ENCODE measurements at regions not wholly inside any gene's neighbourhood (a gene's known extent, or its start where the extent isn't known, plus 50 kb on each side); places are given as distances from the start of the nearest gene placed in this dataset.

DNA sequence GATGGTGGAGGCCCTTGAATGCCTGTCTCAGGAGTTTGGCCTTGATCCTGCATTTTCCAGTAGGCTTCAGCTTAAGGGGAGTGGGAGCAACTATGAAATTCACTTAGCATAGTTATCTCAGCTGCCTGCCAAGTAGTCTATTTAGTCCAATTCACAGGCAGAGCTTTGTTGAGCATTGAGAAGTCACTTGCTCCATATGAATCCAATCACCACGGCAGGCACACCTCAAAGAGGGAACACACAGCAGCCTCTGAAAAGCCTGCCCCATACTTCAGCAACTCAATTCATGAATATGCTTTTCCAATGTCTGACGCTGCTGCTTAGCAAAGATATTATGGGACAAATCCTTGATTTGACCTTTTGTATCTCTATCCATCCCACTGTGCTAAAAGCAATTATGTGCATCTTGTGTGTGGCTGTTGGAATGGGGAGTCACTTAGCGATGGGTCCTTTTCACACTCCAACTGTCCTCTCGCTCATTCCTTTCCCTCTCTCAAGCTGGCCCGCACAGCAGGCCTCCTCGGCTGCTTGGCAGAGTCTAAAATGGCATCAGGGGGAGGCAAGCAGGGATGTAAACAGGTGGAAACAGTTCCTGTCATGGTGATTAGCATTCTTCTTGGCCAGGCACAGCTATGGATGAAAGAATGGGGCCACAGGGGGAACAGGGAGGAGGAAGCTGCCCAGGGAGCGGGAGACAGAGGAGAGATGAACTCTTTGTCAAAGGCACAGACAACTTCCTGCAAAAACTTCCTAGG, 56.0 kb upstream of the LRPPRC start:
- intact Hi-C loops (cut with micrococcal nuclease) = no loop called here
- no peaks in the 10 kb centered on the region for H3K36me3 Mint-ChIP-seq (ENCODE audit: low read depth)
- H3K27me3 Mint-ChIP-seq = peaks cover 2% of the 10 kb centered on the region
- H3K4me1 Mint-ChIP-seq (ENCODE audit: low read depth) = no peaks in the 10 kb centered on the region
- TF ChIP-seq, protein P1, sequence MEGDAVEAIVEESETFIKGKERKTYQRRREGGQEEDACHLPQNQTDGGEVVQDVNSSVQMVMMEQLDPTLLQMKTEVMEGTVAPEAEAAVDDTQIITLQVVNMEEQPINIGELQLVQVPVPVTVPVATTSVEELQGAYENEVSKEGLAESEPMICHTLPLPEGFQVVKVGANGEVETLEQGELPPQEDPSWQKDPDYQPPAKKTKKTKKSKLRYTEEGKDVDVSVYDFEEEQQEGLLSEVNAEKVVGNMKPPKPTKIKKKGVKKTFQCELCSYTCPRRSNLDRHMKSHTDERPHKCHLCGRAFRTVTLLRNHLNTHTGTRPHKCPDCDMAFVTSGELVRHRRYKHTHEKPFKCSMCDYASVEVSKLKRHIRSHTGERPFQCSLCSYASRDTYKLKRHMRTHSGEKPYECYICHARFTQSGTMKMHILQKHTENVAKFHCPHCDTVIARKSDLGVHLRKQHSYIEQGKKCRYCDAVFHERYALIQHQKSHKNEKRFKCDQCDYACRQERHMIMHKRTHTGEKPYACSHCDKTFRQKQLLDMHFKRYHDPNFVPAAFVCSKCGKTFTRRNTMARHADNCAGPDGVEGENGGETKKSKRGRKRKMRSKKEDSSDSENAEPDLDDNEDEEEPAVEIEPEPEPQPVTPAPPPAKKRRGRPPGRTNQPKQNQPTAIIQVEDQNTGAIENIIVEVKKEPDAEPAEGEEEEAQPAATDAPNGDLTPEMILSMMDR (IDR thresholded peaks at IDR 0.05) = no peak
- ATAC-seq = no peak
- H3K4me3 Mint-ChIP-seq = no peak overlapping the region
- H3K9me3 Mint-ChIP-seq = no peaks in the 10 kb centered on the region
- no peak overlapping the region for H3K27ac Mint-ChIP-seq
- POLR2A ChIA-PET = no interaction called here
- CTCF ChIA-PET = interaction anchor here (0.7 to 5.0 kb wide), 3 partner anchors 8 to 115 kb away, joined by 3 to 27 read pairs (median 3); no protein-coding TSS in a partner anchor
- DNase-seq = no peak

DNA sequence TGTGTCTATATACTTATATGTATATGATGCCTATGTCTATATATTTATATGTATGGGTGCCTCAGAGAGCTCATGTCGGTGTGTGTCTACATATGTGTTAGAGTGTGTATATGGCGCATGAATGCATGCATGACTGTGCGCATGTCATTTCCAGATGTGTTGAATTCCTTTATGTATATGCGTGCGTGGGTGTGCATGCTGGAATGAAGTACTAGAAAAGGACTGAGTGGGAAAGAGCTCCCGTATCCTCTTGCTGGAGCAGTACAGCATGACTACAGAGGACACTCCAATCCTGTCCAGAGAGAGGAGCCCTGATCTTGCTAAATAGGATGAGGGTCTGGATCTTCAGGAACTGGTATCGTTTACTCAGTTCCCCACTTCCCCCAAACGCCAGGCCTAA, 56.8 kb upstream of the LRPPRC start:
- Mint-ChIP-seq H3K4me3 (no peak overlapping the region), H3K4me1 (ENCODE audit: low read depth) (no peaks in the 10 kb centered on the region), H3K27me3 (peaks cover 2% of the 10 kb centered on the region), H3K36me3 (ENCODE audit: low read depth) (no peaks in the 10 kb centered on the region), H3K27ac (no peak overlapping the region), H3K9me3 (no peaks in the 10 kb centered on the region)
- POLR2A ChIA-PET = no interaction called here
- TF ChIP-seq, protein P1 (IDR thresholded peaks at IDR 0.05) = no peak
- DNase-seq = no peak
- intact Hi-C loops (cut with micrococcal nuclease) = no loop called here
- CTCF ChIA-PET = interaction anchor here (0.7 to 5.0 kb wide), 4 partner anchors 8 to 427 kb away, joined by 3 to 27 read pairs (median 4); no protein-coding TSS in a partner anchor
- ATAC-seq = no peak

DNA sequence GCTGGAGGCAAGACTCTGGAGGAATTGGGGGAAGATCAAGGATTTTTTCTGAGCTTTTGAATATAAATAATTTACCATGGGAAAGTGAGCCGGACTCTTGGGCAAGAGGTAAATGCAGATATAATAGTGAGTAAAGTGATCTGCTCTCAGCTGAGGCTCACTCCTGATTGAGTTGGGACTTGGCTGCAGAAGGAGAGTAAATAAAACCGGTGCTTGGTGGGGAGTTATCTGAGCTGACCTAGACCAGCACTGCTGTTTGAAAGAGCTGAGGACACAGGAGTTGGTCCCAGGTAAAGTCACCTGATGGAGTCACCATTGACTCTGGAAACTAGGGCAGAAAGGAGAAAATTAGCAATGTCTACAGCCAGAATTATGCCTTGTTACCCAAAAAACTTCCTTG, 57.3 kb upstream of the LRPPRC start:
- no peaks in the 10 kb centered on the region for H3K27me3 Mint-ChIP-seq
- DNase-seq (no peak), ATAC-seq (no peak)
- intact Hi-C loops (cut with micrococcal nuclease) = no loop called here
- no peaks in the 10 kb centered on the region for H3K9me3 Mint-ChIP-seq
- TF ChIP-seq, protein P1 (IDR thresholded peaks at IDR 0.05) = no peak
- CTCF ChIA-PET = interaction anchor here (0.9 to 5.0 kb wide), 3 partner anchors 9 to 427 kb away, joined by 3 to 27 read pairs (median 4); no protein-coding TSS in a partner anchor
- H3K4me1 Mint-ChIP-seq (ENCODE audit: low read depth) = no peaks in the 10 kb centered on the region
- POLR2A ChIA-PET = no interaction called here
- H3K36me3 Mint-ChIP-seq (ENCODE audit: low read depth) = no peaks in the 10 kb centered on the region
- no peak overlapping the region for H3K4me3 Mint-ChIP-seq
- no peak overlapping the region for H3K27ac Mint-ChIP-seq

DNA sequence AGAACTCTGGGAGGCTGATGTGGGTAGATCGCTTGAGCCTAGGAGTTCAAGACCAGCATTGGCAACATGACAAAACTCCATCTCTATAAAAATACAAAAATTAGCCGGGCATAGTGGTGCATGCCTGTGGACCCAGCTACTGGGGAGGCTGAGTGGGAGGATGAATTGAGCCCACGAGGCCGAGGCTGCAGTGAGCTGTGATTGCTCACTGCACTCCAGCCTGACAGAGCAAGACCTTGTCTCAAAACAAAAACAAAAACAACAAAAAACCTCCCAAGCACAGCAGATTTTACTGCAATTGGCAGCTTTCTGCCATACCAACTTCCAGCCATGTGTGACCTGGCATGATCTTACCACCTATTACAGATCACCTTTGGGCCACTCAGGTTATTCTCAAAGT, 57.7 kb upstream of the LRPPRC start:
- DNase-seq = no peak
- intact Hi-C loops (cut with micrococcal nuclease) = no loop called here
- no peak overlapping the region for H3K4me3 Mint-ChIP-seq
- TF ChIP-seq, protein P1 (IDR thresholded peaks at IDR 0.05) = no peak
- H3K36me3 Mint-ChIP-seq (ENCODE audit: low read depth) = no peaks in the 10 kb centered on the region
- POLR2A ChIA-PET = no interaction called here
- no peaks in the 10 kb centered on the region for H3K4me1 Mint-ChIP-seq (ENCODE audit: low read depth)
- CTCF ChIA-PET = interaction anchor here (0.9 to 5.0 kb wide), 3 partner anchors 9 to 426 kb away, joined by 3 to 27 read pairs (median 4); no protein-coding TSS in a partner anchor
- no peaks in the 10 kb centered on the region for H3K9me3 Mint-ChIP-seq
- no peak for ATAC-seq
- no peaks in the 10 kb centered on the region for H3K27me3 Mint-ChIP-seq
- no peak overlapping the region for H3K27ac Mint-ChIP-seq

DNA sequence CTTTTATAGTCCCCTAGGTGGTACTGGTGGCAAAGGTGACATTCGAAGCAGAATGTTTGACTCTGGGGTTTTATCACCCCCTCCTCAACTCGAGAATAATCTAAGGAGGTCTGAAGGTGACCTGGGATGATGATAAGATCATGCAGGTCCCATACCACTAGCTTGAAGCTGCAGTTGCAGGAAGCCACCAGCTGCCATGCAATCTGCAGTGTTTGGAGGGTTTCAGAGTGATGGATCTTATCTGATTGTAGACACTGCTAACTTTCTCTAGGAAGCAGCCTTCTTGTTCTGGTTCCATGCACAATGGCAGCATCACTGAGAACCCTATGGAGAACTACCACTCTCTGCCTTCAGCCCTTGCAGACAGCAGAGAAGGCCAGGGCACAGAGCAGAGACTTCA, 59.4 kb upstream of the LRPPRC start:
- Mint-ChIP-seq H3K4me1 (ENCODE audit: low read depth) (no peaks in the 10 kb centered on the region), H3K27me3 (no peaks in the 10 kb centered on the region), H3K27ac (no peak overlapping the region), H3K36me3 (ENCODE audit: low read depth) (no peaks in the 10 kb centered on the region), H3K9me3 (no peaks in the 10 kb centered on the region), H3K4me3 (no peak overlapping the region)
- TF ChIP-seq, protein P1 (IDR thresholded peaks at IDR 0.05) = no peak
- CTCF ChIA-PET = interaction anchor here (5.0 kb wide), 1 partner anchor 11 kb away, joined by 27 read pairs; no protein-coding TSS in a partner anchor
- no peak for DNase-seq
- POLR2A ChIA-PET = no interaction called here
- no peak for ATAC-seq
- intact Hi-C loops (cut with micrococcal nuclease) = no loop called here
